IMR-90 (cell line): ENCODE measurements at regions not wholly inside any gene's neighbourhood (a gene's known extent, or its start where the extent isn't known, plus 50 kb on each side); places are given as distances from the start of the nearest gene placed in this dataset.

Source experiments
- ATAC-seq: fragments of 200-7000 bp; cut with Tn5 transposase; 2 replicates; pipeline ENCODE4 v1.9.1; 2020; ENCODE audit warnings: low read depth, mild to moderate bottlenecking, moderate library complexity
- BruUV-seq: library from RNA; stranded (reverse); fragments of 400-500 nt; replicated peaks from 2 replicates; lab custom pipeline; 2021; lab: Mats Ljungman, UMichigan
- CTCF ChIA-PET: fragments of 300-600 bp; formaldehyde crosslinking; extraction: SDS; loops from one replicate; lab custom pipeline; 2021; ENCODE audit warnings: antibody characterized with exemption; lab: Yijun Ruan, JAX
- POLR2A ChIA-PET: fragments of 300-600 bp; sonication (Branson Sonifier 250); formaldehyde crosslinking; loops from one replicate; lab custom pipeline; 2022; ENCODE audit warnings: antibody characterized with exemption; ENCODE audit not compliant: unreplicated experiment; lab: Charles Lee
- DNase-seq: peaks from one replicate; pipeline ENCODE4 v3.0.0; 2013
- H2AFZ ChIP-seq: replicated peaks from 2 replicates; pipeline ENCODE3; 2013; ENCODE audit warnings: low read length, mild to moderate bottlenecking; ENCODE audit not compliant: poor library complexity
- H2AK5ac ChIP-seq: 2 replicates; pipeline ENCODE4 v1.6.1; 2013; ENCODE audit warnings: low read depth, low read length, inconsistent platforms
- H2AK9ac ChIP-seq: replicated peaks from 2 replicates; pipeline ENCODE3; 2013; ENCODE audit warnings: mild to moderate bottlenecking, low read depth, low read length, moderate library complexity; ENCODE audit not compliant: poor library complexity
- H2BK120ac ChIP-seq: 2 replicates; pipeline ENCODE4 v1.6.1; 2013; ENCODE audit warnings: low read depth, low read length, inconsistent platforms
- H2BK15ac ChIP-seq: 3 replicates; pipeline ENCODE4 v1.6.1; 2013; ENCODE audit warnings: low read depth, low read length, inconsistent platforms
- H2BK20ac ChIP-seq: 2 replicates; pipeline ENCODE4 v1.6.1; 2013; ENCODE audit warnings: low read depth, mild to moderate bottlenecking, inconsistent platforms, low read length, moderate library complexity
- H2BK5ac ChIP-seq: 2 replicates; pipeline ENCODE4 v1.6.1; 2013; ENCODE audit warnings: mild to moderate bottlenecking, low read depth, low read length, inconsistent platforms; ENCODE audit not compliant: poor library complexity, severe bottlenecking
- H3K14ac ChIP-seq: replicated peaks from 2 replicates; pipeline ENCODE4 v1.6.1; 2013; ENCODE audit warnings: low read depth, low read length, inconsistent platforms
- H3K18ac ChIP-seq: 2 replicates; pipeline ENCODE4 v1.6.1; 2013; ENCODE audit warnings: low read depth, low read length, control low read depth
- H3K23ac ChIP-seq: 2 replicates; pipeline ENCODE4 v1.6.1; 2013; ENCODE audit warnings: low read depth, low read length, inconsistent platforms
- H3K27ac ChIP-seq: 2 replicates; pipeline ENCODE4 v1.5.1; 2013; ENCODE audit warnings: mild to moderate bottlenecking, control low read depth, low read length; ENCODE audit not compliant: insufficient read depth
- H3K27me3 ChIP-seq: 2 replicates; pipeline ENCODE4 v1.6.1; 2013; ENCODE audit warnings: low read length; ENCODE audit not compliant: control insufficient read depth, insufficient read depth
- H3K36me3 ChIP-seq: 2 replicates; pipeline ENCODE4 v1.6.1; 2013; ENCODE audit warnings: low read length, mixed read lengths; ENCODE audit not compliant: control insufficient read depth, insufficient read depth
- H3K4ac ChIP-seq: 2 replicates; pipeline ENCODE4 v1.6.1; 2013; ENCODE audit warnings: low read depth, low read length, inconsistent platforms
- H3K4me1 ChIP-seq: 2 replicates; pipeline ENCODE4 v1.6.1; 2013; ENCODE audit warnings: low read length, mixed read lengths; ENCODE audit not compliant: control insufficient read depth, insufficient read depth
- H3K4me2 ChIP-seq: 2 replicates; pipeline ENCODE4 v1.6.1; 2013; ENCODE audit warnings: low read depth, mild to moderate bottlenecking, control low read depth, low read length, moderate library complexity
- H3K4me3 ChIP-seq: 2 replicates; pipeline ENCODE4 v1.5.1; 2013; ENCODE audit warnings: low read depth, mild to moderate bottlenecking, control low read depth, low read length, moderate library complexity; ENCODE audit not compliant: insufficient read depth
- H3K56ac ChIP-seq: 2 replicates; pipeline ENCODE4 v1.6.1; 2013; ENCODE audit warnings: low read length, inconsistent platforms; ENCODE audit not compliant: insufficient read depth; ENCODE audit errors: extremely low read depth
- H3K79me1 ChIP-seq, 2 experiments: 2 replicates each; pipeline ENCODE4 v1.6.1; 2013; ENCODE audit warnings: low read length in 2 of 2, inconsistent platforms in 1 of 2, low read depth in 1 of 2
- H3K9ac ChIP-seq: 2 replicates; pipeline ENCODE4 v1.6.1; 2013; ENCODE audit warnings: low read depth, low read length, control low read depth
- H3K9me1 ChIP-seq: 2 replicates; pipeline ENCODE4 v1.6.1; 2013; ENCODE audit warnings: low read length, inconsistent platforms; ENCODE audit not compliant: insufficient read depth
- H3K9me3 ChIP-seq: 2 replicates; pipeline ENCODE4 v1.6.1; 2013; ENCODE audit warnings: low read length; ENCODE audit not compliant: control insufficient read depth, insufficient read depth
- H4K20me1 ChIP-seq: 2 replicates; pipeline ENCODE4 v1.6.1; 2013; ENCODE audit warnings: low read length, inconsistent platforms; ENCODE audit not compliant: insufficient read depth
- H4K5ac ChIP-seq: 2 replicates; pipeline ENCODE4 v1.6.1; 2013; ENCODE audit warnings: mild to moderate bottlenecking, low read depth, low read length, control low read depth
- H4K8ac ChIP-seq, 2 experiments: 2 replicates each; pipeline ENCODE4 v1.6.1; 2013; ENCODE audit warnings: low read depth in 2 of 2, low read length in 2 of 2, control low read depth in 1 of 2, inconsistent platforms in 1 of 2
- H4K91ac ChIP-seq: 2 replicates; pipeline ENCODE4 v1.6.1; 2013; ENCODE audit warnings: low read depth, low read length, inconsistent platforms; ENCODE audit not compliant: insufficient read depth
- BHLHE40 ChIP-seq: fragments of 150-350 bp; IDR thresholded peaks from 2 replicates; pipeline ENCODE4 v1.6.1; 2016; ENCODE audit warnings: mild to moderate bottlenecking, low read depth, low read length
- CEBPB ChIP-seq: IDR thresholded peaks from 2 replicates; pipeline ENCODE4 v1.6.1; 2012; ENCODE audit warnings: low read depth, low read length, improper control_type of control experiment
- MAFK ChIP-seq: IDR thresholded peaks from 2 replicates; pipeline ENCODE4 v1.6.1; 2012; ENCODE audit warnings: low read depth, low read length, improper control_type of control experiment
- MXI1 ChIP-seq: IDR thresholded peaks from 2 replicates; pipeline ENCODE4 v1.6.1; 2012; ENCODE audit warnings: low read depth, mild to moderate bottlenecking, low read length, moderate library complexity, borderline replicate concordance
- POLR2A ChIP-seq: IDR thresholded peaks from 2 replicates; pipeline ENCODE4 v1.6.1; 2012; ENCODE audit warnings: mild to moderate bottlenecking, low read depth, low read length
- RAD21 ChIP-seq: IDR thresholded peaks from 2 replicates; pipeline ENCODE4 v1.6.1; 2012; ENCODE audit warnings: low read length, improper control_type of control experiment
- RCOR1 ChIP-seq: IDR thresholded peaks from 2 replicates; pipeline ENCODE4 v1.6.1; 2012; ENCODE audit warnings: mild to moderate bottlenecking, low read length, improper control_type of control experiment; ENCODE audit not compliant: insufficient replicate concordance
- RFX5 ChIP-seq: IDR thresholded peaks from 2 replicates; pipeline ENCODE4 v1.8.0; 2012; ENCODE audit warnings: low read depth, mild to moderate bottlenecking, low read length, moderate library complexity
- WGBS, 2 experiments: methylation state at CpG; one replicate each; pipeline versions ENCODE4 v1.1.5 to v1.1.7; 2013; ENCODE audit warnings: missing lambda C conversion rate in 2 of 2; ENCODE audit not compliant: insufficient read length in 1 of 2; ENCODE audit errors: extremely low coverage in 2 of 2; 5-methylcytosine and 5-hydroxymethylcytosine counted together
- dilution Hi-C: fragments of 300-500 bp; cut with HindIII; formaldehyde crosslinking; loops from one replicate; pipeline ENCODE4 v1.14.3; 2018; ENCODE audit warnings: low sequenced_read_pairs; ENCODE audit not compliant: unreplicated experiment
- in situ Hi-C: fragments of 300-500 bp; cut with MboI; formaldehyde crosslinking; loops from 3 replicates; pipeline ENCODE4 v1.14.3; 2019; ENCODE audit warnings: low sequenced_read_pairs, inconsistent platforms, mixed read lengths
- intact Hi-C: fragments of 100-400 bp; cut with micrococcal nuclease; formaldehyde crosslinking; loops from 2 replicates; pipeline ENCODE4 v1.10.0; 2022
- TF ChIP-seq, protein P1 (sequence below): fragments of 150-350 bp; IDR thresholded peaks from 2 replicates; pipeline ENCODE4 v1.6.1; 2016; ENCODE audit warnings: low read depth, mild to moderate bottlenecking, low read length, moderate library complexity, borderline replicate concordance
- TF ChIP-seq, protein P2 (sequence below): conservative IDR thresholded peaks from 2 replicates; pipeline ENCODE4 v1.5.1; 2012; ENCODE audit warnings: mild to moderate bottlenecking, low read depth, low read length, improper control_type of control experiment
- TF ChIP-seq, protein P3 (sequence below): fragments of 150-350 bp; IDR thresholded peaks from 2 replicates; pipeline ENCODE4 v1.6.1; 2017; ENCODE audit warnings: mild to moderate bottlenecking, antibody characterized with exemption, low read length, low read depth

DNA sequence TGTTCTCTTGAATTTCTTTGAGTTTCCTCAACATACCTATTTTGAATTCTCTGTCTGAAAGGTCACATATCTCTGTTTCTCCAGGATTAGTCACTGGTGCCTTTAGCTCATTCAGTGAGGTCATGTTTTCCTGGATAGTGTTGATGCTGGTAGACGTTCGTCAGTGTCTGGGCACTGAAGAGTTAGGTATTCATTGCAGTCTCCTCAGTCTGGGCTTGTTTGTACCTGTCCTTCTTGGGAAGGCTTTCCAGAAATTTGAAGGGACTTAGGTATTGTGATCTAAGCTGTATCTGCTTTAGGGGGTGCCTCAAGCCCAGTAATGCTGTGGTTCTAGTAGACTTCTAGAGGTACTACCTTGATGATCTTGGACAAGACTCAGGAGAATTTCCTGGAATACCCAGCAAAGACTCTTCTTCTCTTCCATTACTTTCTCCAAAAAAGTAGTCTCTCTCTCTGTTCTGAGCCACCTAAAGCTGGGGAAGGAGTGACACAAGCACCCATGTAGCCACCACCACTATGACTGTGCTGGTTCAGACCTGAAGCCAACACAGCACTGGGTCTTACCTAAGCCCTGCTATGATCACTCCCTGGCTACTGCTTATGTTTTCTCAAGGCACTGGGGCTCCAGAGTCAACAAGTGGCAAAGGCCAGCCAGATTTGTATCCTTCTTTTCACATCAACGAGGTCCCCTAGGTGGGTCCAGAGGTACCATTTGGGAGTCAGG is 852.0 kb downstream of the BCL11A start:
- Histone ChIP-seq H2AK5ac (no peak overlapping the region), H3K79me1 (no peaks in the 10 kb centered on the region), H4K5ac (no peak overlapping the region), H3K9me3 (peaks cover 9% of the 10 kb centered on the region), H3K4me2 (no peak overlapping the region), H2BK15ac (no peak overlapping the region), H2AK9ac (no peak overlapping the region), H3K27ac (no peak overlapping the region), H3K14ac (no peak overlapping the region), H2AFZ (no peak overlapping the region), H3K9me1 (no peaks in the 10 kb centered on the region), H3K27me3 (no peaks in the 10 kb centered on the region), H4K91ac (no peak overlapping the region), H3K4me1 (no peaks in the 10 kb centered on the region), H3K23ac (no peak overlapping the region), H4K20me1 (no peaks in the 10 kb centered on the region), H3K18ac (no peak overlapping the region), H2BK120ac (no peak overlapping the region), H2BK20ac (no peak overlapping the region), H3K56ac (no peak overlapping the region), H3K9ac (no peak overlapping the region), H3K36me3 (no peaks in the 10 kb centered on the region), H4K8ac (no peak overlapping the region), H3K4ac (no peak overlapping the region), H2BK5ac (no peak overlapping the region), H3K4me3 (no peak overlapping the region)
- no CpG with 5 or more reads among the region's 3 CpGs for WGBS, 2 experiments
- intact Hi-C loops (no loop called here), in situ Hi-C loops (no loop called here), dilution Hi-C loops (no loop called here)
- no peak for TF ChIP-seq RFX5
- no peak for TF ChIP-seq RCOR1
- TF ChIP-seq RAD21 = no peak
- no peak for TF ChIP-seq CEBPB
- no peak for TF ChIP-seq MAFK
- TF ChIP-seq, protein P1, sequence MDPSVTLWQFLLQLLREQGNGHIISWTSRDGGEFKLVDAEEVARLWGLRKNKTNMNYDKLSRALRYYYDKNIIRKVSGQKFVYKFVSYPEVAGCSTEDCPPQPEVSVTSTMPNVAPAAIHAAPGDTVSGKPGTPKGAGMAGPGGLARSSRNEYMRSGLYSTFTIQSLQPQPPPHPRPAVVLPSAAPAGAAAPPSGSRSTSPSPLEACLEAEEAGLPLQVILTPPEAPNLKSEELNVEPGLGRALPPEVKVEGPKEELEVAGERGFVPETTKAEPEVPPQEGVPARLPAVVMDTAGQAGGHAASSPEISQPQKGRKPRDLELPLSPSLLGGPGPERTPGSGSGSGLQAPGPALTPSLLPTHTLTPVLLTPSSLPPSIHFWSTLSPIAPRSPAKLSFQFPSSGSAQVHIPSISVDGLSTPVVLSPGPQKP = no peak
- TF ChIP-seq, protein P2, sequence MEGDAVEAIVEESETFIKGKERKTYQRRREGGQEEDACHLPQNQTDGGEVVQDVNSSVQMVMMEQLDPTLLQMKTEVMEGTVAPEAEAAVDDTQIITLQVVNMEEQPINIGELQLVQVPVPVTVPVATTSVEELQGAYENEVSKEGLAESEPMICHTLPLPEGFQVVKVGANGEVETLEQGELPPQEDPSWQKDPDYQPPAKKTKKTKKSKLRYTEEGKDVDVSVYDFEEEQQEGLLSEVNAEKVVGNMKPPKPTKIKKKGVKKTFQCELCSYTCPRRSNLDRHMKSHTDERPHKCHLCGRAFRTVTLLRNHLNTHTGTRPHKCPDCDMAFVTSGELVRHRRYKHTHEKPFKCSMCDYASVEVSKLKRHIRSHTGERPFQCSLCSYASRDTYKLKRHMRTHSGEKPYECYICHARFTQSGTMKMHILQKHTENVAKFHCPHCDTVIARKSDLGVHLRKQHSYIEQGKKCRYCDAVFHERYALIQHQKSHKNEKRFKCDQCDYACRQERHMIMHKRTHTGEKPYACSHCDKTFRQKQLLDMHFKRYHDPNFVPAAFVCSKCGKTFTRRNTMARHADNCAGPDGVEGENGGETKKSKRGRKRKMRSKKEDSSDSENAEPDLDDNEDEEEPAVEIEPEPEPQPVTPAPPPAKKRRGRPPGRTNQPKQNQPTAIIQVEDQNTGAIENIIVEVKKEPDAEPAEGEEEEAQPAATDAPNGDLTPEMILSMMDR = no peak
- no peak for TF ChIP-seq POLR2A
- TF ChIP-seq MXI1 = no peak
- TF ChIP-seq, protein P3, sequence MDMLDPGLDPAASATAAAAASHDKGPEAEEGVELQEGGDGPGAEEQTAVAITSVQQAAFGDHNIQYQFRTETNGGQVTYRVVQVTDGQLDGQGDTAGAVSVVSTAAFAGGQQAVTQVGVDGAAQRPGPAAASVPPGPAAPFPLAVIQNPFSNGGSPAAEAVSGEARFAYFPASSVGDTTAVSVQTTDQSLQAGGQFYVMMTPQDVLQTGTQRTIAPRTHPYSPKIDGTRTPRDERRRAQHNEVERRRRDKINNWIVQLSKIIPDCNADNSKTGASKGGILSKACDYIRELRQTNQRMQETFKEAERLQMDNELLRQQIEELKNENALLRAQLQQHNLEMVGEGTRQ = no peak
- no peak for TF ChIP-seq BHLHE40
- no TSS peak for BruUV-seq
- CTCF ChIA-PET = no interaction called here
- no peak for ATAC-seq
- DNase-seq = no peak
- POLR2A ChIA-PET = no interaction called here
